ENCODE measurements at regions not wholly inside any gene's neighbourhood (a gene's known extent, or its start where the extent isn't known, plus 50 kb on each side); places are given as distances from the start of the nearest gene placed in this dataset.

- no peaks in the 10 kb centered on the region for H3K4me1 Mint-ChIP-seq
- Histone ChIP-seq H3K4me1 (ENCODE audit: control insufficient read depth in 2 of 2, insufficient read depth in 2 of 2, low read length in 2 of 2) (no peaks in the 10 kb centered on the region), H3K4me2 (replicated peaks; ENCODE audit: low read depth, low read length, poor library complexity, severe bottlenecking) (no peak overlapping the region), H4K20me1 (ENCODE audit: control insufficient read depth, insufficient read depth, low read length, poor library complexity, severe bottlenecking) (no peaks in the 10 kb centered on the region), H3K4me3 (ENCODE audit: control extremely low read depth in 1 of 5, extremely low read depth in 1 of 5, insufficient read depth in 1 of 5, low read depth in 2 of 5, low read length in 4 of 5) (no peak overlapping the region), H3K9me3 (ENCODE audit: control extremely low read depth in 1 of 3, control insufficient read depth in 2 of 3, insufficient read depth in 1 of 3, low read length in 2 of 3) (no peaks in the 10 kb centered on the region), H3K79me2 (ENCODE audit: control insufficient read depth, insufficient read depth, low read length) (no peaks in the 10 kb centered on the region), H3K27me3 (replicated peaks in 1 of 4; ENCODE audit: control extremely low read depth in 1 of 4, control insufficient read depth in 3 of 4, insufficient read depth in 4 of 4, low read length in 3 of 4) (no peaks in the 10 kb centered on the region), H2AFZ (ENCODE audit: insufficient read depth, low read depth, low read length, poor library complexity, severe bottlenecking) (no peak overlapping the region), H3K36me3 (replicated peaks in 1 of 2; ENCODE audit: control extremely low read depth in 1 of 2, control insufficient read depth in 1 of 2, extremely low read depth in 1 of 2, insufficient read depth in 2 of 2, low read length in 1 of 2) (no peaks in the 10 kb centered on the region), H3K27ac (ENCODE audit: low read length in 2 of 2) (no peak overlapping the region), H3K9ac (ENCODE audit: low read length) (no peak overlapping the region)
- no peak for ATAC-seq (ENCODE audit: low read depth)
- H3K27ac Mint-ChIP-seq: no peak overlapping the region
- WGBS (ENCODE audit: insufficient coverage): 100% methylated on average over 1 of the region's 1 CpG
- intact Hi-C loops (cut with micrococcal nuclease): no loop called here
- H3K9me3 Mint-ChIP-seq (ENCODE audit: insufficient read depth): no peaks in the 10 kb centered on the region
- ChIA-PET CTCF (no interaction called here), POLR2A (no interaction called here)
- H3K27me3 Mint-ChIP-seq: no peaks in the 10 kb centered on the region
- H3K4me3 Mint-ChIP-seq: no peak overlapping the region
- no peak for TF ChIP-seq CTCF (IDR thresholded peaks at IDR 0.05)
- TF ChIP-seq EZH2 (IDR thresholded peaks at IDR 0.05; ENCODE audit: borderline replicate concordance, insufficient read depth, low read depth, low read length, poor library complexity, severe bottlenecking): no peak
- no peak for DNase-seq
These were observed 2200.5 kb downstream of the MAT2B start for GRCh38 chr5:165705960-165706359.

GRCh38 chr5:165712011-165712410, 2206.6 kb downstream of the MAT2B start:
- Histone ChIP-seq H2AFZ (ENCODE audit: insufficient read depth, low read depth, low read length, poor library complexity, severe bottlenecking) (no peak overlapping the region), H3K36me3 (replicated peaks in 1 of 2; ENCODE audit: control extremely low read depth in 1 of 2, control insufficient read depth in 1 of 2, extremely low read depth in 1 of 2, insufficient read depth in 2 of 2, low read length in 1 of 2) (no peaks in the 10 kb centered on the region), H3K4me3 (ENCODE audit: control extremely low read depth in 1 of 5, extremely low read depth in 1 of 5, insufficient read depth in 1 of 5, low read depth in 2 of 5, low read length in 4 of 5) (no peak overlapping the region), H4K20me1 (ENCODE audit: control insufficient read depth, insufficient read depth, low read length, poor library complexity, severe bottlenecking) (no peaks in the 10 kb centered on the region), H3K27ac (ENCODE audit: low read length in 2 of 2) (no peak overlapping the region), H3K4me2 (replicated peaks; ENCODE audit: low read depth, low read length, poor library complexity, severe bottlenecking) (no peak overlapping the region), H3K4me1 (ENCODE audit: control insufficient read depth in 2 of 2, insufficient read depth in 2 of 2, low read length in 2 of 2) (no peaks in the 10 kb centered on the region), H3K79me2 (ENCODE audit: control insufficient read depth, insufficient read depth, low read length) (no peaks in the 10 kb centered on the region), H3K9me3 (ENCODE audit: control extremely low read depth in 1 of 3, control insufficient read depth in 2 of 3, insufficient read depth in 1 of 3, low read length in 2 of 3) (no peaks in the 10 kb centered on the region), H3K9ac (ENCODE audit: low read length) (no peak overlapping the region), H3K27me3 (replicated peaks in 1 of 4; ENCODE audit: control extremely low read depth in 1 of 4, control insufficient read depth in 3 of 4, insufficient read depth in 4 of 4, low read length in 3 of 4) (no peaks in the 10 kb centered on the region)
- H3K27me3 Mint-ChIP-seq: no peaks in the 10 kb centered on the region
- CTCF ChIA-PET: no interaction called here
- ATAC-seq (ENCODE audit: low read depth): no peak
- H3K4me3 Mint-ChIP-seq: no peak overlapping the region
- no peak for DNase-seq
- POLR2A ChIA-PET: no interaction called here
- WGBS (ENCODE audit: insufficient coverage): 80% methylated on average over 2 of the region's 3 CpGs
- intact Hi-C loops (cut with micrococcal nuclease): no loop called here
- no peak overlapping the region for H3K27ac Mint-ChIP-seq
- H3K4me1 Mint-ChIP-seq: no peaks in the 10 kb centered on the region
- TF ChIP-seq CTCF (IDR thresholded peaks at IDR 0.05) (no peak), EZH2 (IDR thresholded peaks at IDR 0.05; ENCODE audit: borderline replicate concordance, insufficient read depth, low read depth, low read length, poor library complexity, severe bottlenecking) (no peak)
- H3K9me3 Mint-ChIP-seq (ENCODE audit: insufficient read depth): no peaks in the 10 kb centered on the region
